SK-N-SH (cell line): ENCODE measurements at regions not wholly inside any gene's neighbourhood (a gene's known extent, or its start where the extent isn't known, plus 50 kb on each side); places are given as distances from the start of the nearest gene placed in this dataset.

Experiments used
- CTCF ChIA-PET: fragments of 300-600, 350-600 bp; formaldehyde crosslinking; extraction: SDS; loops from one replicate; lab custom pipeline; 2021; lab: Yijun Ruan, JAX
- POLR2A ChIA-PET: fragments of 350-600 bp; sonication (Branson Sonifier 250); formaldehyde crosslinking; extraction: SDS; loops from one replicate; lab custom pipeline; 2020; ENCODE audit warnings: antibody characterized with exemption, inconsistent platforms; lab: Yijun Ruan, JAX
- DNase-seq: peaks from one replicate; pipeline ENCODE4 v3.0.0; 2012
- H2AFZ ChIP-seq: fragments of 200-600 bp; sonication (generic); 2 replicates; pipeline ENCODE4 v1.8.1; 2016; ENCODE audit warnings: antibody characterized with exemption, mild to moderate bottlenecking, low read depth
- H3F3A ChIP-seq: fragments of 200-600 bp; sonication (generic); replicated peaks from 2 replicates; pipeline ENCODE3; 2016; ENCODE audit warnings: antibody characterized with exemption, mild to moderate bottlenecking; ENCODE audit not compliant: insufficient read depth
- H3K27ac ChIP-seq, 2 experiments: fragments of 200-500 bp in 1 of 2; fragments of 200-600 bp in 1 of 2; sonication (Bioruptor generic) in 1 of 2; sonication (generic), shearing (Covaris generic) in 1 of 2; 2 replicates each; pipeline versions ENCODE4 v1.5.1 to v1.6.1; 2014 to 2016; ENCODE audit warnings: low read depth in 2 of 2, inconsistent platforms in 1 of 2, low read length in 1 of 2, mild to moderate bottlenecking in 1 of 2, mixed read lengths in 1 of 2
- H3K27me3 ChIP-seq: fragments of 200-600 bp; sonication (generic), shearing (Covaris generic); 2 replicates; pipeline ENCODE4 v1.6.1; 2016; ENCODE audit warnings: mixed run types; ENCODE audit not compliant: insufficient read depth
- H3K36me3 ChIP-seq, 2 experiments: fragments of 200-500 bp in 1 of 2; fragments of 200-600 bp in 1 of 2; sonication (Bioruptor generic) in 1 of 2; sonication (generic) in 1 of 2; replicated peaks in 1 of 2; 2 replicates each; pipeline versions ENCODE3 to v1.5.1; 2014 to 2016; ENCODE audit warnings: low read length in 1 of 2, mild to moderate bottlenecking in 1 of 2; ENCODE audit not compliant: insufficient read depth in 2 of 2, control insufficient read depth in 1 of 2
- H3K4me1 ChIP-seq, 2 experiments: fragments of 200-500 bp in 1 of 2; fragments of 200-600 bp in 1 of 2; sonication (Bioruptor generic) in 1 of 2; sonication (generic), shearing (Covaris generic) in 1 of 2; 2 replicates each; pipeline versions ENCODE4 v1.5.1 to v1.6.1; 2014 to 2016; ENCODE audit warnings: low read depth in 1 of 2, low read length in 1 of 2, mixed run types in 1 of 2; ENCODE audit not compliant: insufficient read depth in 2 of 2, control insufficient read depth in 1 of 2
- H3K4me2 ChIP-seq: fragments of 200-600 bp; sonication (generic), shearing (Covaris generic); 2 replicates; pipeline ENCODE4 v1.6.1; 2017; ENCODE audit warnings: mixed run types
- H3K4me3 ChIP-seq, 2 experiments: fragments of 200-500 bp in 1 of 2; fragments of 200-600 bp in 1 of 2; sonication (Bioruptor generic) in 1 of 2; sonication (generic), shearing (Covaris generic) in 1 of 2; 2 replicates each; pipeline versions ENCODE4 v1.5.1 to v1.8.1; 2014 to 2016; ENCODE audit warnings: low read depth in 2 of 2, inconsistent platforms in 1 of 2, low read length in 1 of 2, mild to moderate bottlenecking in 1 of 2, mixed read lengths in 1 of 2, moderate library complexity in 1 of 2
- H3K79me2 ChIP-seq: fragments of 200-600 bp; sonication (generic); 2 replicates; pipeline ENCODE4 v1.8.1; 2017; ENCODE audit warnings: mild to moderate bottlenecking; ENCODE audit not compliant: insufficient read depth
- H3K9ac ChIP-seq: fragments of 200-600 bp; sonication (generic); 2 replicates; pipeline ENCODE4 v1.6.1; 2017; ENCODE audit warnings: mixed run types
- H3K9me2 ChIP-seq: fragments of 200-600 bp; sonication (generic); 2 replicates; pipeline ENCODE4 v1.6.1; 2017; ENCODE audit warnings: mixed run types
- H3K9me3 ChIP-seq: fragments of 200-600 bp; sonication (generic); 2 replicates; pipeline ENCODE4 v1.6.1; 2017; ENCODE audit warnings: mixed run types, mild to moderate bottlenecking, moderate library complexity
- H4K20me1 ChIP-seq: fragments of 200-600 bp; sonication (generic); 2 replicates; pipeline ENCODE4 v1.6.1; 2017; ENCODE audit warnings: mild to moderate bottlenecking, mixed run types; ENCODE audit not compliant: insufficient read depth
- EZH2phosphoT487 ChIP-seq: fragments of 200-600 bp; sonication (generic); IDR thresholded peaks from 2 replicates; pipeline ENCODE4 v1.6.1; 2017; ENCODE audit warnings: low read depth, mixed run types, mild to moderate bottlenecking, antibody characterized with exemption, moderate library complexity, borderline replicate concordance
- FOSL2 ChIP-seq: IDR thresholded peaks from 2 replicates; pipeline ENCODE4 v1.4.0; 2012; ENCODE audit warnings: low read depth, mild to moderate bottlenecking, moderate library complexity, borderline replicate concordance
- FOXM1 ChIP-seq: IDR thresholded peaks from 2 replicates; pipeline ENCODE4 v1.4.0; 2012; ENCODE audit warnings: low read depth, mild to moderate bottlenecking
- GABPA ChIP-seq: IDR thresholded peaks from 2 replicates; pipeline ENCODE4 v1.4.0; 2012; ENCODE audit warnings: low read depth, mild to moderate bottlenecking
- GATA2 ChIP-seq: sonication (generic); formaldehyde crosslinking; IDR thresholded peaks from 2 replicates; pipeline ENCODE4 v1.5.0; 2020; ENCODE audit warnings: mild to moderate bottlenecking, missing genetic modification reagents
- MAX ChIP-seq: IDR thresholded peaks from 2 replicates; pipeline ENCODE4 v1.4.0; 2012; ENCODE audit warnings: low read depth
- MEF2A ChIP-seq: IDR thresholded peaks from 2 replicates; pipeline ENCODE4 v1.4.0; 2012; ENCODE audit warnings: low read depth, borderline replicate concordance
- NRF1 ChIP-seq: IDR thresholded peaks from 2 replicates; pipeline ENCODE4 v1.6.1; 2012; ENCODE audit warnings: low read depth, mild to moderate bottlenecking, low read length
- PBX3 ChIP-seq: IDR thresholded peaks from 2 replicates; pipeline ENCODE4; 2012
- RAD21 ChIP-seq: IDR thresholded peaks from 2 replicates; pipeline ENCODE4 v1.6.1; 2012; ENCODE audit warnings: mild to moderate bottlenecking, low read length
- RCOR1 ChIP-seq: fragments of 150-350 bp; IDR thresholded peaks from 2 replicates; pipeline ENCODE4 v1.6.1; 2017; ENCODE audit warnings: antibody characterized with exemption, low read length
- RFX5 ChIP-seq: IDR thresholded peaks from 2 replicates; pipeline ENCODE4 v1.6.1; 2012; ENCODE audit warnings: mild to moderate bottlenecking, improper control_type of control experiment, low read length
- RXRA ChIP-seq: IDR thresholded peaks from 2 replicates; pipeline ENCODE4 v1.4.0; 2012; ENCODE audit warnings: low read depth, mild to moderate bottlenecking, borderline replicate concordance
- SMC3 ChIP-seq: IDR thresholded peaks from 2 replicates; pipeline ENCODE4 v1.6.1; 2012; ENCODE audit warnings: low read depth, low read length, improper control_type of control experiment
- TEAD4 ChIP-seq: IDR thresholded peaks from 2 replicates; pipeline ENCODE4 v1.4.0; 2012; ENCODE audit warnings: mild to moderate bottlenecking, borderline replicate concordance; ENCODE audit not compliant: insufficient read depth
- USF1 ChIP-seq: IDR thresholded peaks from 2 replicates; pipeline ENCODE4 v1.4.0; 2012; ENCODE audit warnings: low read depth, borderline replicate concordance
- WGBS: methylation state at CpG from one replicate; pipeline ENCODE4 v1.1.6; 2017; ENCODE audit warnings: low lambda C conversion rate; 5-methylcytosine and 5-hydroxymethylcytosine counted together

GRCh38 chr10:111756217-111757061 lies 427.1 kb downstream of the GPAM start:
- POLR2A ChIA-PET, result interaction anchor here (0.9 to 1.2 kb wide), 2 partner anchors 381 to 838 kb away, joined by 3 to 4 read pairs; partner anchors contain the start of gene BBIP1
- Histone ChIP-seq H3K9me2 (no peaks in the 10 kb centered on the region), H4K20me1 (no peaks in the 10 kb centered on the region)
- 23% methylated on average over 13 of the region's 14 CpGs for WGBS
- TF ChIP-seq RAD21 (peak; percentile 70), RXRA (no peak), GATA2 (CRISPR knock-in tag) (no peak), SMC3 (peak; percentile 68; the same call in 1 of the 2 replicates), RFX5 (no peak), USF1 (no peak), EZH2phosphoT487 (no peak), NRF1 (no peak), MEF2A (no peak)
- TF ChIP-seq, all 33 proteins: peak for 2
- Histone ChIP-seq H3K27me3 (no peaks in the 10 kb centered on the region), H3K79me2 (no peaks in the 10 kb centered on the region), H3K4me2 (no peak overlapping the region), H3K9ac (no peak overlapping the region), H3K4me1 (no peaks in the 10 kb centered on the region), H3K27ac (no peak overlapping the region), H3K9me3 (no peaks in the 10 kb centered on the region), H2AFZ (no peak overlapping the region), H3F3A (no peaks in the 10 kb centered on the region), H3K36me3 (no peaks in the 10 kb centered on the region), H3K4me3 (peak overlapping the region in 1 of 2 experiments; percentile 23; a peak in 1 of 4 replicates)
- CTCF ChIA-PET, result interaction anchor here (0.6 to 4.5 kb wide), 39 partner anchors 8 to 1746 kb away, joined by 3 to 102 read pairs (median 4); partner anchors contain the start of gene ADRA2A
- peak; percentile 18 for DNase-seq

- ChIA-PET POLR2A (no interaction called here), CTCF (interaction anchor here (2.3 kb wide), 1 partner anchor 379 kb away, joined by 22 read pairs; no protein-coding TSS in a partner anchor)
- no peaks in the 10 kb centered on the region for H3K9me2 ChIP-seq
- H3F3A ChIP-seq, result no peaks in the 10 kb centered on the region
- H3K9ac ChIP-seq, result no peak overlapping the region
- H3K27me3 ChIP-seq, result no peaks in the 10 kb centered on the region
- H3K9me3 ChIP-seq, result no peaks in the 10 kb centered on the region
- H3K4me3 ChIP-seq, result no peak overlapping the region
- no peak overlapping the region for H2AFZ ChIP-seq
- TF ChIP-seq RCOR1, result no peak
- no peak for TF ChIP-seq RFX5
- TF ChIP-seq GABPA, result no peak
- TF ChIP-seq MAX, result no peak
- TF ChIP-seq RXRA, result no peak
- no peak for TF ChIP-seq TEAD4
- TF ChIP-seq PBX3, result no peak
- no peak for TF ChIP-seq USF1
- TF ChIP-seq FOSL2, result no peak
- TF ChIP-seq SMC3, result no peak
- no peak for TF ChIP-seq FOXM1
- TF ChIP-seq NRF1, result no peak
- no peak for DNase-seq
- no peak overlapping the region for H3K27ac ChIP-seq
- no peak overlapping the region for H3K4me2 ChIP-seq
- no peaks in the 10 kb centered on the region for H3K4me1 ChIP-seq
- no peaks in the 10 kb centered on the region for H3K36me3 ChIP-seq
- no peaks in the 10 kb centered on the region for H4K20me1 ChIP-seq
- no peaks in the 10 kb centered on the region for H3K79me2 ChIP-seq
- 28% methylated on average over 3 of the region's 3 CpGs for WGBS
Measured at GRCh38 chr10:111758593-111758992, 425.0 kb downstream of the GPAM start.
